Upper lobe of left lung (tissue), 4 donors: ENCODE measurements at regions not wholly inside any gene's neighbourhood (a gene's known extent, or its start where the extent isn't known, plus 50 kb on each side); places are given as distances from the start of the nearest gene placed in this dataset.
"Not testable (repeated sequence)": the region's sequence is repeated elsewhere in the genome, so short reads cannot be mapped to it uniquely, and the experiment has no call there.

Experiments used
- CTCF ChIP-seq, 6 experiments: fragments of 450-650 bp in 4 of 6; fragments of 200-600 bp in 2 of 6; sonication (generic) in 2 of 6; IDR thresholded peaks; one replicate each; pipeline ENCODE4 v1.5.1; 2016 to 2019; ENCODE audit warnings: antibody characterized with exemption in 6 of 6
- POLR2A ChIP-seq, 4 donors: fragments of 450-650 bp; IDR thresholded peaks; one replicate each; pipeline ENCODE4 v1.5.1; 2016 to 2017; ENCODE audit warnings: antibody characterized with exemption in 4 of 4, mild to moderate bottlenecking in 2 of 4
- POLR2AphosphoS5 ChIP-seq, 2 donors: sonication (generic); formaldehyde crosslinking; IDR thresholded peaks; one replicate each; pipeline ENCODE4 v1.5.1; 2017; ENCODE audit warnings: antibody characterized with exemption in 2 of 2

GRCh38 chr5:117533051-117533670 lies 958.5 kb upstream of the SEMA6A start:
- not testable (repeated sequence) for TF ChIP-seq CTCF, POLR2A, POLR2AphosphoS5 (IDR thresholded peaks at IDR 0.05)
